SU-DHL-6 (cell line): ENCODE measurements at regions not wholly inside any gene's neighbourhood (a gene's known extent, or its start where the extent isn't known, plus 50 kb on each side); places are given as distances from the start of the nearest gene placed in this dataset.
"Not testable (repeated sequence)": the region's sequence is repeated elsewhere in the genome, so short reads cannot be mapped to it uniquely, and the experiment has no call there.

Experiments used
- H2AFZ ChIP-seq: fragments of 200-600 bp; sonication (generic); 2 replicates; pipeline ENCODE4 v1.6.1; 2014; ENCODE audit warnings: low read depth, mild to moderate bottlenecking, moderate library complexity, mixed read lengths, antibody characterized with exemption, low read length; ENCODE audit not compliant: severe bottlenecking
- H3F3A ChIP-seq: fragments of 200-600 bp; shearing (Covaris generic); 2 replicates; pipeline ENCODE4 v1.6.0; 2016; ENCODE audit warnings: antibody characterized with exemption, mild to moderate bottlenecking; ENCODE audit not compliant: insufficient read depth
- H3K27ac ChIP-seq: fragments of 200-600 bp; sonication (generic); 2 replicates; pipeline ENCODE4 v1.5.1; 2016; ENCODE audit warnings: low read depth, mild to moderate bottlenecking, low read length, moderate library complexity, mixed read lengths
- H3K27me3 ChIP-seq: fragments of 200-600 bp; sonication (generic), shearing (Covaris generic); 2 replicates; pipeline ENCODE4 v1.6.0; 2014; ENCODE audit warnings: mild to moderate bottlenecking, low read length
- H3K36me3 ChIP-seq: fragments of 200-600 bp; sonication (generic); 2 replicates; pipeline ENCODE4 v1.6.1; 2014; ENCODE audit warnings: mild to moderate bottlenecking, low read length, mixed read lengths
- H3K4me2 ChIP-seq: fragments of 300-600, 200-600 bp; shearing (Covaris generic), sonication (generic); 2 replicates; pipeline ENCODE4 v1.6.0; 2014; ENCODE audit warnings: low read length, low read depth, mild to moderate bottlenecking; ENCODE audit not compliant: poor library complexity, severe bottlenecking
- H3K4me3 ChIP-seq: fragments of 200-600 bp; sonication (generic); 2 replicates; pipeline ENCODE4 v1.5.1; 2014; ENCODE audit warnings: antibody characterized with exemption, low read length, mild to moderate bottlenecking, mixed read lengths; ENCODE audit not compliant: insufficient read depth, poor library complexity, severe bottlenecking
- H3K79me2 ChIP-seq: fragments of 200-600 bp; sonication (generic); 2 replicates; pipeline ENCODE4 v1.6.1; 2014; ENCODE audit warnings: mild to moderate bottlenecking, low read length, moderate library complexity; ENCODE audit not compliant: insufficient read depth
- H3K9ac ChIP-seq: fragments of 200-600 bp; sonication (generic); 2 replicates; pipeline ENCODE4 v1.7.0; 2014; ENCODE audit warnings: mild to moderate bottlenecking, low read length
- H3K9me2 ChIP-seq: fragments of 200-600 bp; sonication (generic); replicated peaks from 2 replicates; pipeline ENCODE4 v1.6.1; 2014; ENCODE audit warnings: low read length; ENCODE audit not compliant: insufficient read depth
- H3K9me3 ChIP-seq: fragments of 200-600 bp; sonication (generic); 2 replicates; pipeline ENCODE4 v1.6.1; 2014; ENCODE audit warnings: low read length, mixed read lengths; ENCODE audit not compliant: insufficient read depth
- H4K20me1 ChIP-seq: fragments of 200-600 bp; sonication (generic); 2 replicates; pipeline ENCODE4 v1.6.1; 2014; ENCODE audit warnings: low read depth, mild to moderate bottlenecking, antibody characterized with exemption, low read length, moderate library complexity, mixed read lengths
- EZH2phosphoT487 ChIP-seq: fragments of 200-600 bp; sonication (generic), shearing (Covaris generic); conservative IDR thresholded peaks from 2 replicates; pipeline ENCODE4 v1.6.1; 2018; ENCODE audit warnings: mild to moderate bottlenecking, antibody characterized with exemption, low read length, moderate library complexity, mixed read lengths
- TF ChIP-seq, protein P1 (sequence below): fragments of 200-600 bp; sonication (generic); IDR thresholded peaks from one replicate; pipeline ENCODE4 v1.5.1; 2017; ENCODE audit warnings: antibody characterized with exemption, mild to moderate bottlenecking, low read length, moderate library complexity; ENCODE audit not compliant: insufficient read depth, poor library complexity, severe bottlenecking

DNA sequence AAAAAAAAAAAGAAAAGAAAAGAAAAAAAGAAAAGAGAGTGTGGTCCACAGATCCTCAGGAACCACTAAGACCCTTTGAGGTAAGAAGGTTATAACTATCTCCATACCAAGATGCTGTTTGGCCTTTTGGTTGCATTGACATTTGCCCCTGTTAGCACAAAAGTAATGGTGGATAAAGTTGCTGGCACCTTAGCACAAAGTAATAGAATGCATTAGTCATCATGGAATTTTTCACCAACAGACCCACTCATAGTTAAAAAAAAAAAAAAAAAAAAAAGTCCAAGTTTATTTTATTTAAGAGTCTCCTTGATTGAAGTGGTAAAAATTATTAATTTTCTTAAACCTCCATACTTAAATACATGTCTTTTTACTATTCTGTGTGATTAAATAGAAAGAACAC, 78.4 kb upstream of the RBPJ start:
- H3K4me3 ChIP-seq = no peak overlapping the region
- H3K36me3 ChIP-seq = no peaks in the 10 kb centered on the region
- no peaks in the 10 kb centered on the region for H3K9me2 ChIP-seq
- no peak overlapping the region for H3K9ac ChIP-seq
- H3F3A ChIP-seq = no peaks in the 10 kb centered on the region
- no peak overlapping the region for H3K27ac ChIP-seq
- H4K20me1 ChIP-seq = no peaks in the 10 kb centered on the region
- H3K27me3 ChIP-seq = no peaks in the 10 kb centered on the region
- H3K9me3 ChIP-seq = no peaks in the 10 kb centered on the region
- no peak overlapping the region for H3K4me2 ChIP-seq
- no peak overlapping the region for H2AFZ ChIP-seq
- H3K79me2 ChIP-seq = no peaks in the 10 kb centered on the region
- no peak for TF ChIP-seq EZH2phosphoT487
- TF ChIP-seq, protein P1, sequence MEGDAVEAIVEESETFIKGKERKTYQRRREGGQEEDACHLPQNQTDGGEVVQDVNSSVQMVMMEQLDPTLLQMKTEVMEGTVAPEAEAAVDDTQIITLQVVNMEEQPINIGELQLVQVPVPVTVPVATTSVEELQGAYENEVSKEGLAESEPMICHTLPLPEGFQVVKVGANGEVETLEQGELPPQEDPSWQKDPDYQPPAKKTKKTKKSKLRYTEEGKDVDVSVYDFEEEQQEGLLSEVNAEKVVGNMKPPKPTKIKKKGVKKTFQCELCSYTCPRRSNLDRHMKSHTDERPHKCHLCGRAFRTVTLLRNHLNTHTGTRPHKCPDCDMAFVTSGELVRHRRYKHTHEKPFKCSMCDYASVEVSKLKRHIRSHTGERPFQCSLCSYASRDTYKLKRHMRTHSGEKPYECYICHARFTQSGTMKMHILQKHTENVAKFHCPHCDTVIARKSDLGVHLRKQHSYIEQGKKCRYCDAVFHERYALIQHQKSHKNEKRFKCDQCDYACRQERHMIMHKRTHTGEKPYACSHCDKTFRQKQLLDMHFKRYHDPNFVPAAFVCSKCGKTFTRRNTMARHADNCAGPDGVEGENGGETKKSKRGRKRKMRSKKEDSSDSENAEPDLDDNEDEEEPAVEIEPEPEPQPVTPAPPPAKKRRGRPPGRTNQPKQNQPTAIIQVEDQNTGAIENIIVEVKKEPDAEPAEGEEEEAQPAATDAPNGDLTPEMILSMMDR = no peak

DNA sequence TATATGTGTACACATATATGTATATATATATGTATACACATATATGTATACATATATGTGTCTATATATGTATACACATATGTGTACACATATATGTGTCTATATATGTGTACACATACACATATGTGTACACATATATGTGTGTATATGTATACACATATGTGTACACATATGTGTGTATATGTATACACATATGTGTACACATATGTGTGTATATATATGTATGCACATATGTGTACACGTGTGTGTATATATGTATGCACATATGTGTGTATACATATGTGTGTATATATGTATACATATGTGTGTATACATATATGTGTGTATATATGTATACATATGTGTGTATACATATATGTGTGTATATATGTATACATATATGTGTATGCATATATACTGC, 76.7 kb upstream of the RBPJ start:
- H3K27ac ChIP-seq, H3K9ac ChIP-seq, H3K4me3 ChIP-seq, H4K20me1 ChIP-seq, H3K9me3 ChIP-seq, H3K36me3 ChIP-seq, H3K4me2 ChIP-seq, H3K79me2 ChIP-seq, H3K27me3 ChIP-seq, H3F3A ChIP-seq, H3K9me2 ChIP-seq, H2AFZ ChIP-seq: not testable (repeated sequence)

DNA sequence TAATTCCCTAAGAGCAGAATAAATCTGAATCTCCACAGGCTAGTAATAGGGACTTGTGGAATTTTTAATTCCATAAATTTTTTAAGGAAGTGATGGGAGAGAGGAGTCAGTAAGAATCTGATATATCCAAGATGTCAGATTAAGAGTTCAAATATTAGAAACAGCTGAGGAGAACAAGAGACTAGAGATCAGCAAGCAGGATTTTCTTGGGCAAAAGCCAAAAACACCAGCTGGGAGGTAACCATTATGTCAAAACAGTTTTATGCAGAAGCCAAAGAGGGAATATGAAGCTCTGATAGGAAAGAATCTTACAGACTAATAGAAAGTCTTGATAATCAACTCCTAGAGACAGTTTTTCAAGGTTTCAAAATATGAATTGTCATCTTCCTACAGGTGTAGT, 72.2 kb upstream of the RBPJ start:
- TF ChIP-seq EZH2phosphoT487 = no peak
- TF ChIP-seq, protein P1 = no peak

DNA sequence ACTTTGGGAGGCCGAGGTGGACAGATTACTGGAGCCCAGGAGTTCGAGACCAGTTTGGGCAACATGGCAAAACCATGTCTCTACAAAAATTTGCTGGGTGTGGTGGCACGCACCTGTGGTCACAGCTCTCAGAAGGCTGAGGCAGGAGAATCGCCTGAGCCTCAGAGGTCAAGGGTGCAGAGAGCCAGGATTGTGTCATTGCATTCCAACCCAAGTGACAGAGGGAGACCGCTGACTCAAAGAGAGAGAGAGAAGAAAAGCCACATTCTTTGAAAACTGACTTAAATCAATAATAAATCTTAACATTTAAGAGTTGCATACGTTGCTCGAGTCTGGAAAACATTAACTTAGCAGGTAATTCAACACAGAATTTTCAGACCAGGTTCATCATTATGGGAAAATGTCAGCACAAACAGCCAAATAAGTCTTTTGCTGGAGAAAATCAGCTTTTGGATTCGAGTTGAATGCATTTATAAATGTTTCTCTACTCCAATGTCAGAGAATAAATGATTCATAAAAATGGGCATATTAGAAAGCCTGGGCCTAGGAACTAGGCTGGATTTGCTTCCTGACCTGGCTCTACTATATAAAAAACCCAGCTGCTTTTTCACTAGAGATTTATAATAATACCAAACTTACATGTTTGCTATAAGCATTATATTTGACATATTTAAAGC, 68.3 kb upstream of the RBPJ start:
- TF ChIP-seq, protein P1 = no peak
- no peak for TF ChIP-seq EZH2phosphoT487
- Histone ChIP-seq H3K9ac (no peak overlapping the region), H3K9me3 (no peaks in the 10 kb centered on the region), H3K36me3 (no peaks in the 10 kb centered on the region), H2AFZ (no peak overlapping the region), H3K4me3 (no peak overlapping the region), H3F3A (no peaks in the 10 kb centered on the region), H3K4me2 (no peak overlapping the region), H3K27me3 (no peaks in the 10 kb centered on the region), H3K79me2 (no peaks in the 10 kb centered on the region), H4K20me1 (no peaks in the 10 kb centered on the region), H3K27ac (no peak overlapping the region), H3K9me2 (no peaks in the 10 kb centered on the region)

More for the DNA sequence above, 72.2 kb upstream of the RBPJ start:
- Histone ChIP-seq H4K20me1 (no peaks in the 10 kb centered on the region), H3K27ac (no peak overlapping the region), H3K27me3 (no peaks in the 10 kb centered on the region), H3K4me3 (no peak overlapping the region), H3K9me3 (no peaks in the 10 kb centered on the region), H3K79me2 (no peaks in the 10 kb centered on the region), H3F3A (no peaks in the 10 kb centered on the region), H3K9ac (no peak overlapping the region), H3K36me3 (no peaks in the 10 kb centered on the region), H2AFZ (no peak overlapping the region), H3K9me2 (no peaks in the 10 kb centered on the region), H3K4me2 (no peak overlapping the region)
